T-helper 22 cell (primary cell): ENCODE measurements at regions not wholly inside any gene's neighbourhood (a gene's known extent, or its start where the extent isn't known, plus 50 kb on each side); places are given as distances from the start of the nearest gene placed in this dataset.
"Not testable (repeated sequence)": the region's sequence is repeated elsewhere in the genome, so short reads cannot be mapped to it uniquely, and the experiment has no call there.

Experiments used
- DNase-seq: peaks from one replicate; pipeline ENCODE4 v3.0.0-alpha.2; 2020; ENCODE audit warnings: low read depth

DNA sequence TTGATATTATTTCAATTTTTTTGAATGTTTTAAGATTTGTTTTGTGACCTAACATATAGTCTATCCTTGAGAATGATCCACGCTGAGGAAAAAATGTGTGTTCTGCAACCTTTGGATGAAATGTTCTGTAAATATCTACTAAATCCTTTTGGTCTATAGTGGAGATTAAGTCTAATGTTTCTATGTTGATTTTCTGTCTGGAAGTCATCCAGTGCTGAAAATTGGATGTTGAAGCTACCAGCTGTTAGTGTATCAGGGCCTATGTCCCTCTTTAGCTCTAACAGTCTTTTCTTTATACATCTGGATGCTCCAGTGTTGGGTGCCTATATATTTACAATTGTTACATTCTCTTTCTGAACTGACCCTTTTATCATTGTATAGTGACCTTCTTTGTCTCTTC is 422.3 kb downstream of the TMEM232 start:
- DNase-seq = no peak

GRCh38 chr5:110306650-110307049 is 419.8 kb downstream of the TMEM232 start:
- no peak for DNase-seq

DNA sequence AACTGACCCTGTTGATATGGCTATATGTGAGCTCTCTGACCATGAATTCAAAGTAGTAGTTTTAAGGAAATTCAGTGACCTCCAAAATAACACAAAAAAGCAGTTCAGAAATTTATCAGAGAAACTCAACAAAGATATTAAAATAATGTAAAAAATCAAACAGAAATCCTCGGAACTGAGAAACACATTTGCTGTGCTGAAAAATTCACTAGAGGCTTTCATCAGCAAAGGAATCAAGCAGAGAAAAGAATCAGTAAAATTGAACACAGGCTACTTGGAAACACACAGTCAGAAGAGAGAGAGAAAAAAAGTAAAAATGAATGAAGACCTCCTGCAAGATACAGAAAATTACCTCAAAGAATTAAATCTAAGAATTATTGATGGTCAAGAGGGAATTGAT is 417.2 kb downstream of the TMEM232 start:
- no peak for DNase-seq

GRCh38 chr5:110316566-110316965 is 409.9 kb downstream of the TMEM232 start:
- DNase-seq = not testable (repeated sequence)

GRCh38 chr5:110321117-110321516 is 405.4 kb downstream of the TMEM232 start:
- DNase-seq = no peak

GRCh38 chr5:110323357-110323756 is 403.1 kb downstream of the TMEM232 start:
- DNase-seq = no peak

- no peak for DNase-seq
These were observed 402.6 kb downstream of the TMEM232 start for GRCh38 chr5:110323832-110324231.

GRCh38 chr5:110324876-110325275 is 401.6 kb downstream of the TMEM232 start:
- no peak for DNase-seq

DNA sequence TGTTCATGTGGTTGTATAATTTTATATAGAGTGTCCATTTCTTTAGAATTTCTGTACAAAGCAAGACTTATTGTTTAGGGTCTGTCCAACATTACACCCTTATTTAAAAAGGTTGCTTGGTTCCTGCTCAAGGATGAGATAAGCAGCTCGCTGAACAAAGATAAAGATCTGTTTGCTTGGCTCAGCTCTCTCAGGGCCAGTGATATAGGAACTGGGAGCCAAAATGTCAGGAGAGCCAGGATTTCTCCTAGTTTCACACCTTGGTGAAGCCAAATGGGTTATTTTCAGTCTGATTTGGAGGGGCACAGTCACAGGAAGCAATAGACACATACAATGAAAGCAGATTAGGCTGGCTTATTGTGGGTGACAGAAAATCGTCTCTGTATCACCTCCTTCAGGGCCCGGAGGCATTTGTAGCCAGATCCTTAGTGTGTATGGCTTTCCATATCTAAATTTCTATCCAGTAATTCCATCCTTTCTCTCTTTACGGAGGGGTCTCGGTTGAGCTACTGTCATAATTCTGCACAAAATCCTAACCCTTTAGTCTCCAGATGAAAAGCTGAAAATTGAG is 396.4 kb downstream of the TMEM232 start:
- no peak for DNase-seq

DNA sequence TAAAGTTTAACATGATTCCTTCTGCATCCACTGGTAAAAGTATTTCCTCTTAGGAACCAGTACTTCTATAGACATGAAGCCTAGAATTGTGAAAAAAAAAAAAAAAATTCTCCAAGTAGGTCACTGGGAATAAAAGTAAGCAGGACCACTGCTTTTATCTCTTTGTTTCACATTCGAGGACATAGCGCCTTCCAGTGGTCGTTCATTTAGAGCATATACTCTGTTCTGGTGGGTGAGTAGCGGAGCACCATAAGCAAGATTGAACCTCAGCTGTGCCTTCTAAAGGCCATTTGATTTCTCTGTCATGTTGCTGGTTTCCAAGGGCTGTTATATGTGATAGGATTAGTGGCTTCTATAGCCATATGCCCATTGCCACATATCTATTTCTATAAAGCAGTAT is 393.1 kb downstream of the TMEM232 start:
- DNase-seq = no peak

DNA sequence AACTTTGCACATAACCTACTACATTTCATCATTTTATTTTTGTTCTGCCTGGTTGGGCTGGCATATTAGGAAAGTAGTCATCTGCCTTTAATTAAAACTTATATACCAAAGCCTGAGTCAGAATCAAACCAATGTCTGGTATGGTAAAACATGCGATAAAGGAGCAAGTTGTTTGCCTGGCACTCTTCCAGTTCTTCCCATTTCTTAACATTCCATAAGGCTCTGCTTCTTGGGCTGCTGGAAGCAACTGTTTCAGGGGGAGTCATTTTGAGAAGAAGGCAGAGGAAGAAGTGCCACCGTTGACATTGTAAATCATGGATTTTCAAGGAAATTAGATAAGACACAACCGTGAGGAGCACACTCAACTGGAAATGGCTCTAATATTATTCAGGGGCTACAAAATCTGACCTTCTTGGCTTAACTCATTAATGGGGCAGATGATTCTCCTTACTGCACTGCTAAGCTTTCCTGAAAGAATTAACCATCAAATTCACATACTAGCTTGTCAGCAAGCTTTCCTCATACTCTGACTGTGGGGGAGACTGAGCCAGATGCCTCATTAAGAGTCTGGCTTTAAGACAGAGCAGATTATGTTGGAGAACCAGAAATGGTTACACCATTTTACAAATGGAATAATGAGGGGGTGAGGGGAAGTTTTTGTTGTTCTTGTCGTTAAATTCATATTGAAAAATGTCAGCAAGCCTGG is 391.0 kb downstream of the TMEM232 start:
- DNase-seq = no peak

GRCh38 chr5:110338341-110339083 is 388.0 kb downstream of the TMEM232 start:
- no peak for DNase-seq

GRCh38 chr5:110339399-110339798 is 387.1 kb downstream of the TMEM232 start:
- DNase-seq = no peak

DNA sequence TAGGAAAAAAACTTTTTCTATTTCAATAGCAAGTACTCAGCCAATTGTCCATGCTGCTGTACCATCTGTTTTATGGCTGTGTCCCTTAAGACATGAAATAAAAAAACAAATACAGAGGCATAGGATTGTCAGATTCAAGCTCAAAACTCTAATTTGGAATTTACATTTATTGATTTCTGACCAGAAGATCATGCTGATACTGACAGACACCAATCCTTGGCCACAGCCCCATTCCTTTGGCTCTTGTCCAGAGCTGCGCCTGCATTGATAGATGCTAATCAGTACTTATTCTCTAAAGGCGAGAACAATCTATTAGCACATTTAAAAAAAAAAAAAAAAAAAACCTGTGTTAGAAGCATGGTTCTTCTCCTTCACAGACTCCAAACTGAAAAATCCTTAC is 384.6 kb downstream of the TMEM232 start:
- DNase-seq = no peak

GRCh38 chr5:110342683-110343082 is 383.8 kb downstream of the TMEM232 start:
- no peak for DNase-seq

DNA sequence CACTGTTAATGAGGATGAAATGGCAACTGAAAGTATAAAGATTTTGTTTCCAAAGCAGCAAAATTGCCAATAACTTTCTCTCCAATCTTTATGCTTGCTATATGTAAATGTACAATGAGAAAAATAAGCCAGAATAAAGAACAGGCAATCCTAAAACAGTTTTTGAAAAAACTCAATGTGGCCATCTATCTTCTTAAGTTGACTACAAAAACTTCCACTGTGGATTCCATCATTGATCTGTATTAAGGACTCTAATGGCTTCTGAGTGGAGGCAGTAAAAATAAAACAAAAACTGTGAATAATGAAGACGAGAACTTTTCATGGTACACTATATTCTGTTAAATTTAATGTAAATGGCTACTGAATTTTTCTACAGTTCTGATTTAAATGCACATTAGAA is 382.9 kb downstream of the TMEM232 start:
- no peak for DNase-seq

GRCh38 chr5:110345623-110346022 is 380.8 kb downstream of the TMEM232 start:
- DNase-seq = no peak

DNA sequence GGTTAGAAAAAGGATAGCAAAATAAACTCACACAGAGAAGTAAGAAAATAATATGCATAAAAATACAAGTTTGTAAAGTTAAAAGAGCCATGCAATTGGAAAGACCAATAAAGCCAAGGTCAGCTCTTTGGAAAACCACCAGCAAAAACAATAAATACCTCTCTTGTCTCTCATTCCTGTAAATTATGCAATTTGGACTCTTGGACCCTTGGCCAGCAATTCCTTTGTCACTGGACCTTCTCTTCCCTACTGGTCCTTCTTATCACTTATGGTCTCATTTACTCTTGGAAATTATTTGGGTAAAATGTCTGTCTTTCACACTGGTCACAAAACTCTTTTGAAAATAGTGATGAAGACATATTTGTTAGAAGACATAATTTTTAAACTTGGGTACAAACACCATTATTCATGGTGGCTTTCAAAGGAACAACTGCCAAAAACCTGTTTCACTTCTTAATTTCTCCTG is 379.5 kb downstream of the TMEM232 start:
- no peak for DNase-seq

- no peak for DNase-seq
These were observed 378.7 kb downstream of the TMEM232 start for GRCh38 chr5:110347781-110348180.

DNA sequence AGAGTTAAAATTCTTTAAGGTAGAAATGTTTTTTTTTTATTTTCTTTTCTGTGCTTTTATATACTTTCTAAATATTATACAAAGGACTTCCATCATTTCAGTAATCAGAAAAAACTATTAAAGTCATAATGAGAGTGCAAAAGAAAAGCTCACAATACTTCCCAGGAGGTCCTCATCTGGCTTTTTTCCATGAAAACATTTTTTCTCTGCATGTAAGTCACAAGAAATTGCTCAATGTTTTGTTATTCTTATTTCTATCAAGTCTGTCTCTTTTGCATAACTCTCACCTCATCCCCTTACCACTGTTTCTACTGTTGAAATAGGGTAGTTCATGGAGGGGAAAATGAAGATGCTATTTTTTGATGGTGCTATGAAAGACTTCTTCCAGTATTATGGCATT is 375.0 kb downstream of the TMEM232 start:
- no peak for DNase-seq

DNA sequence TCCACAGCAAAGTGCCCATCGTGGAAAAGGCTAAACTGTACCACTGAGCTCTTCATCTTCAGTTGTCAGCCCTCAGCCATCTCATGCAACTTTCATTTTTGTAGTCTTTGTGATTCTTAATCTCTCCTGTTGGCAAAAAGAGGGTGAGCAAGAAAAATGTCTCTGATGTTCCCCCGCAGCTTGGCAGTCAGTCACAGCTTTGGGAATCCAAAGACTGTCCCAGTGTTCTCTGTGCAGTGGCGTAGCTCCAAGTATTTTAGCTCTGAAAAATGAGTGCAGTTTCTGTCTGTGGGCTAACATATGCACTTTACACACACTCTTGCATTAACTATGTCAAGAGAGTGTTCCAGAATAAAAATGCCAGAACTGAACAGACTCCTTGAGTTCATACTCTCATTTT is 372.2 kb downstream of the TMEM232 start:
- DNase-seq = no peak

GRCh38 chr5:110354915-110355644 is 371.4 kb downstream of the TMEM232 start:
- no peak for DNase-seq

DNA sequence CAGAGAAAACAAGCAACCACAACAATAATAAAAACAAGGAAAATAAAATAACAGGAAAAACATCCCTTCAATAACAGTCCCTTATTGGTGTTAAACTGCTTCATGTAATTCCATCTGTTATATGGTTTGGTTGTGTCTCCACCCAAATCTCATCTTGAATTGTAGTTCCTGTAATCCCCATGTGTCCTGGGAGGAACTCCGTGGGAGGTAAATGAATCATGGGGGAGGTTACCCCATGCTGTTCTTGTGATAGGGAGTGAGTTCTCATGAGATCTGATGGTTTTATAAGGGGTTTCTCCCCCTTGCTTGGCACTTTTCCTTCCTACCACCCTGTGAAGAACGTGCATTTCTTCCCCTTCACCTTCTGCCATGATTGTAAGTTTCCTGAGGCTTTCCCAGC is 369.8 kb downstream of the TMEM232 start:
- DNase-seq = no peak
